ENCODE measurements at regions not wholly inside any gene's neighbourhood (a gene's known extent, or its start where the extent isn't known, plus 50 kb on each side); places are given as distances from the start of the nearest gene placed in this dataset.

DNA sequence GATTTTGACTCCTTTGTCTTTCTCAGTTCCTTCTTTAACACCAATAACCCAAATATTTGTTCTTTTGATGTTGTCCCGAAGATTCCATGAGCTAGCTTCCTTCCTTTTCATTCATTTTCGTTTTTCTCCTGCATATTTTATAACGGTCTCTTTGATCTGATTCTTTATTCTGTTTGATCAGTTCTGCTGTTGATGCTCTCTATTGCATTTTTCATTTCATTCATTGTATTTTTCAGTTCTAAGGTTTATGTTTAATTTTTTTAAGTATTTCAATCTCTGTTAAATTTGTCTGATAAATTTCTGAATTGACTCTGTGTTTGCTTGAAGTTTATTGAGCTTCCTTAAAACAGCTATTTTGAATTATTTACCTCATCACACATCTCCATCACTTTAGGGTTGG, 68.4 kb upstream of the LRCH1 start:
- H3K9ac ChIP-seq: no peak overlapping the region
- H3K27me3 ChIP-seq (ENCODE audit: insufficient read depth): no peaks in the 10 kb centered on the region; the same call in 1 of the 2 replicates
- no peaks in the 10 kb centered on the region for H3K79me2 ChIP-seq (ENCODE audit: insufficient read depth)
- H3K4me2 ChIP-seq: no peak overlapping the region
- TF ChIP-seq, protein P1, sequence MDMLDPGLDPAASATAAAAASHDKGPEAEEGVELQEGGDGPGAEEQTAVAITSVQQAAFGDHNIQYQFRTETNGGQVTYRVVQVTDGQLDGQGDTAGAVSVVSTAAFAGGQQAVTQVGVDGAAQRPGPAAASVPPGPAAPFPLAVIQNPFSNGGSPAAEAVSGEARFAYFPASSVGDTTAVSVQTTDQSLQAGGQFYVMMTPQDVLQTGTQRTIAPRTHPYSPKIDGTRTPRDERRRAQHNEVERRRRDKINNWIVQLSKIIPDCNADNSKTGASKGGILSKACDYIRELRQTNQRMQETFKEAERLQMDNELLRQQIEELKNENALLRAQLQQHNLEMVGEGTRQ (IDR thresholded peaks at IDR 0.05; ENCODE audit: borderline replicate concordance, low read depth, low read length): no peak
- TF ChIP-seq, protein P2, sequence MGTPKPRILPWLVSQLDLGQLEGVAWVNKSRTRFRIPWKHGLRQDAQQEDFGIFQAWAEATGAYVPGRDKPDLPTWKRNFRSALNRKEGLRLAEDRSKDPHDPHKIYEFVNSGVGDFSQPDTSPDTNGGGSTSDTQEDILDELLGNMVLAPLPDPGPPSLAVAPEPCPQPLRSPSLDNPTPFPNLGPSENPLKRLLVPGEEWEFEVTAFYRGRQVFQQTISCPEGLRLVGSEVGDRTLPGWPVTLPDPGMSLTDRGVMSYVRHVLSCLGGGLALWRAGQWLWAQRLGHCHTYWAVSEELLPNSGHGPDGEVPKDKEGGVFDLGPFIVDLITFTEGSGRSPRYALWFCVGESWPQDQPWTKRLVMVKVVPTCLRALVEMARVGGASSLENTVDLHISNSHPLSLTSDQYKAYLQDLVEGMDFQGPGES (IDR thresholded peaks at IDR 0.05; ENCODE audit: low read depth, low read length): no peak
- TF ChIP-seq MXI1 (IDR thresholded peaks at IDR 0.05; ENCODE audit: low read depth, low read length): no peak
- no peak for TF ChIP-seq NRF1 (IDR thresholded peaks at IDR 0.05; ENCODE audit: low read depth, low read length)
- TF ChIP-seq, protein P3, sequence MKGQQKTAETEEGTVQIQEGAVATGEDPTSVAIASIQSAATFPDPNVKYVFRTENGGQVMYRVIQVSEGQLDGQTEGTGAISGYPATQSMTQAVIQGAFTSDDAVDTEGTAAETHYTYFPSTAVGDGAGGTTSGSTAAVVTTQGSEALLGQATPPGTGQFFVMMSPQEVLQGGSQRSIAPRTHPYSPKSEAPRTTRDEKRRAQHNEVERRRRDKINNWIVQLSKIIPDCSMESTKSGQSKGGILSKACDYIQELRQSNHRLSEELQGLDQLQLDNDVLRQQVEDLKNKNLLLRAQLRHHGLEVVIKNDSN (IDR thresholded peaks at IDR 0.05; ENCODE audit: borderline replicate concordance, low read depth): no peak
- no peak overlapping the region for H3K27ac ChIP-seq (ENCODE audit: low read depth in 2 of 2, low read length in 1 of 2)
- H3K9me2 ChIP-seq: no peaks in the 10 kb centered on the region
- no peak overlapping the region for H3K4me3 ChIP-seq (ENCODE audit: low read depth in 2 of 2, low read length in 1 of 2)
- peaks cover 16% of the 10 kb centered on the region for H3F3A ChIP-seq (replicated peaks; ENCODE audit: insufficient read depth)
- ChIA-PET POLR2A (no interaction called here), CTCF (interaction anchor here (1.1 to 1.5 kb wide), 2 partner anchors 14 to 237 kb away, joined by 3 to 4 read pairs; no protein-coding TSS in a partner anchor)
- no peaks in the 10 kb centered on the region for H4K20me1 ChIP-seq (ENCODE audit: insufficient read depth)
- no peak overlapping the region for H2AFZ ChIP-seq (ENCODE audit: low read depth)
- peaks cover 2 to 9% of the 10 kb centered on the region in 2 experiments; a peak in 2 of 4 replicates for H3K4me1 ChIP-seq (ENCODE audit: control insufficient read depth in 1 of 2, insufficient read depth in 2 of 2, low read depth in 1 of 2, low read length in 1 of 2)
- 45% methylated on average over 3 of the region's 3 CpGs for WGBS (ENCODE audit: low lambda C conversion rate)
- H3K9me3 ChIP-seq: peaks cover 10% of the 10 kb centered on the region; the same call in 1 of the 2 replicates
- no peaks in the 10 kb centered on the region for H3K36me3 ChIP-seq (replicated peaks in 1 of 2; ENCODE audit: control insufficient read depth in 1 of 2, insufficient read depth in 2 of 2, low read length in 1 of 2)
- no peak for DNase-seq

DNA sequence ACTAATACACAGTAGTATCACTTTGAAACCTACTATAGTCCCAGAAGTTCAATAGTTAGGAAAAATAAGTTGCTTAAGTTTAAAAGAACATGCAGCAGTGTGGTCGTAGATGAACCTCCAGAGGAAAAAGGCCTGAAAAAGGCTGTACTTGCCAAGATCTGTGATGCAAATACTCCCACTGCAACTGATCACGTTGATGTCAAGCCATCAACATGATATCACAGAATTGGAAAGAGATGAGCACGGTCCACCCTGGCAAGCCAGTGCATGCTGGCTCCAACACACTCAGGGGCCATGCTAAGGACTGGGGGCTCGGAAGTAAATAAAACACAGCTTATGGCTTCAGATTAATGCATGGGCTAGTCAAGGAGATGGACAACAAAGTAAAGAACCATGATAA, 71.8 kb upstream of the LRCH1 start:
- Histone ChIP-seq H3K9me3 (peaks cover 10% of the 10 kb centered on the region; the same call in 1 of the 2 replicates), H3F3A (replicated peaks; ENCODE audit: insufficient read depth) (peaks cover 3% of the 10 kb centered on the region), H3K79me2 (ENCODE audit: insufficient read depth) (no peaks in the 10 kb centered on the region), H2AFZ (ENCODE audit: low read depth) (no peak overlapping the region), H3K27ac (ENCODE audit: low read depth in 2 of 2, low read length in 1 of 2) (no peak overlapping the region), H4K20me1 (ENCODE audit: insufficient read depth) (no peaks in the 10 kb centered on the region), H3K9ac (no peak overlapping the region), H3K27me3 (ENCODE audit: insufficient read depth) (no peaks in the 10 kb centered on the region; the same call in 1 of the 2 replicates), H3K4me2 (no peak overlapping the region), H3K4me1 (ENCODE audit: control insufficient read depth in 1 of 2, insufficient read depth in 2 of 2, low read depth in 1 of 2, low read length in 1 of 2) (peaks cover 0 to 4% of the 10 kb centered on the region in 2 experiments; a peak in 1 of 4 replicates), H3K4me3 (ENCODE audit: low read depth in 2 of 2, low read length in 1 of 2) (no peak overlapping the region), H3K36me3 (replicated peaks in 1 of 2; ENCODE audit: control insufficient read depth in 1 of 2, insufficient read depth in 2 of 2, low read length in 1 of 2) (no peaks in the 10 kb centered on the region), H3K9me2 (no peaks in the 10 kb centered on the region)
- WGBS (ENCODE audit: low lambda C conversion rate): 56% methylated on average over 4 of the region's 4 CpGs
- POLR2A ChIA-PET: no interaction called here
- DNase-seq: no peak
- TF ChIP-seq RXRA (IDR thresholded peaks at IDR 0.05; ENCODE audit: borderline replicate concordance, low read depth) (no peak), TEAD4 (IDR thresholded peaks at IDR 0.05; ENCODE audit: borderline replicate concordance, insufficient read depth) (no peak)
- CTCF ChIA-PET: no interaction called here

DNA sequence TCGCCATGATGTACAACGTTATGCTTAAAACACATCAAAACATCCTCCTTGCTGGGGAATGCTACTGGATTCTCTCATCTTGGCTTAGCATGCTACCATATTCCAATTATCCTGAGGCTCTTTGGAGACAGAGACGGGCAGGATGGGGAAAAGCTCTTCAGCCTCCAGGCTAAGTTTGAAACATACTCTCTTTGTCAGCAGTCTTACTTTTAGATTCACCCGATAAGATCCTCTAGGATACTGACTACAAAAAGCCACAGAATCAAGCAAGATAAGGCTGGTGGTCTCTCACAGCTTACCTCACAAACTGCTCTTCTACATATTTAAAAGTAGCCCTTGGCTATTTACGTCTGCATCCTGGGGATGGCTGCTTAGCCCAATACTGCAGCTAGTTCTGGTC, 72.8 kb upstream of the LRCH1 start:
- Histone ChIP-seq H2AFZ (ENCODE audit: low read depth) (no peak overlapping the region), H4K20me1 (ENCODE audit: insufficient read depth) (no peaks in the 10 kb centered on the region), H3K9me3 (peaks cover 10% of the 10 kb centered on the region; the same call in 1 of the 2 replicates), H3K27me3 (ENCODE audit: insufficient read depth) (no peaks in the 10 kb centered on the region; the same call in 1 of the 2 replicates), H3K79me2 (ENCODE audit: insufficient read depth) (no peaks in the 10 kb centered on the region), H3K27ac (ENCODE audit: low read depth in 2 of 2, low read length in 1 of 2) (no peak overlapping the region), H3K9ac (no peak overlapping the region), H3K4me3 (ENCODE audit: low read depth in 2 of 2, low read length in 1 of 2) (no peak overlapping the region), H3F3A (replicated peaks; ENCODE audit: insufficient read depth) (no peaks in the 10 kb centered on the region), H3K4me2 (no peak overlapping the region), H3K9me2 (no peaks in the 10 kb centered on the region), H3K4me1 (ENCODE audit: control insufficient read depth in 1 of 2, insufficient read depth in 2 of 2, low read depth in 1 of 2, low read length in 1 of 2) (peaks cover 0 to 11% of the 10 kb centered on the region in 2 experiments; a peak in 1 of 4 replicates), H3K36me3 (replicated peaks in 1 of 2; ENCODE audit: control insufficient read depth in 1 of 2, insufficient read depth in 2 of 2, low read length in 1 of 2) (no peaks in the 10 kb centered on the region)
- 87% methylated on average over 5 of the region's 5 CpGs for WGBS (ENCODE audit: low lambda C conversion rate)
- ChIA-PET POLR2A (no interaction called here), CTCF (interaction anchor here (0.6 to 2.0 kb wide), 4 partner anchors 10 to 203 kb away, joined by 3 to 5 read pairs (median 4); no protein-coding TSS in a partner anchor)
- TF ChIP-seq, protein P4, sequence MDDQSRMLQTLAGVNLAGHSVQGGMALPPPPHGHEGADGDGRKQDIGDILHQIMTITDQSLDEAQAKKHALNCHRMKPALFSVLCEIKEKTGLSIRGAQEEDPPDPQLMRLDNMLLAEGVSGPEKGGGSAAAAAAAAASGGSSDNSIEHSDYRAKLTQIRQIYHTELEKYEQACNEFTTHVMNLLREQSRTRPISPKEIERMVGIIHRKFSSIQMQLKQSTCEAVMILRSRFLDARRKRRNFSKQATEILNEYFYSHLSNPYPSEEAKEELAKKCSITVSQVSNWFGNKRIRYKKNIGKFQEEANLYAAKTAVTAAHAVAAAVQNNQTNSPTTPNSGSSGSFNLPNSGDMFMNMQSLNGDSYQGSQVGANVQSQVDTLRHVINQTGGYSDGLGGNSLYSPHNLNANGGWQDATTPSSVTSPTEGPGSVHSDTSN (IDR thresholded peaks at IDR 0.05): no peak
- TF ChIP-seq FOXM1 (IDR thresholded peaks at IDR 0.05; ENCODE audit: low read depth): no peak
- no peak for DNase-seq
